ENCODE measurements at regions not wholly inside any gene's neighbourhood (a gene's known extent, or its start where the extent isn't known, plus 50 kb on each side); places are given as distances from the start of the nearest gene placed in this dataset.
A peak's percentile ranks its signal among the peaks of the same experiment; 100 is the strongest.

DNA sequence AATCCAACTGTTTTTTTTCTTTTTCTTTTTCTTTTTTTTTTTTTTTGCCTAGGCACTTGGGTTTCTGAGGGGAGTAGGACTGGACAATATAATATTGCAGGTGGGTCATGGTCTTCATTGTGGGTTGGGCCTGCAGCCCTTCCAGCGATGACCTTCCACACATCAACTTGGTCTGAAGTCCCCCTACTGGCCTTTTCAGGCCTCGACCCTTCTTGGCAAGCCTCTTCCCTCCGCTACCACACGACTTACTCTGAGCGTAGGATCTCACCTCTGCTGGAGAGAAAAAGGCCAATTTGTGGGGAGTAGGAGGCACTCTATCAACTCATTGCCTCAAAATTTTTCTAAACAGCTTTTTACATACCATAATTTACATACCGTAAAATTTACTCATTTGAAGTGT lies 51.1 kb upstream of the GRIK3 start:
- DNase-seq (ENCODE audit: low read depth): no peak

DNA sequence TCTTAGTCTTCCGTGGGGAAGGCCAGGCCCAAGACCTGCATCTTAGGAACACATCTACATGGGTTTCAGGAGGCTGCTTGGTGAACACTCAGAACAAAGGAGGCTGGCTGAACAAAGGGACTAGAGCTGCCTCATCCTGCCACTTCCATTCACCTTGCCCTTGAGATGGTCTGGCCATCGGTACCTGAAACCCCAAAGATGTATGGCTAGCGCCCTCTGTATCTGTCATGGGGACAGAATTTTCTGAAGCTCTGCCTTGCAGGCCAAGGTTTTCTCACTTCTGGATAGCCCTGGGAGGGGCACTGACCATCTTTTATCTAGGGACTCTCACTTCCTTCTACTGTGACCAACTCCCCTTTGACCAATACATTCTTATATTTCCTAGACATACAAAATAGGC lies 55.4 kb upstream of the GRIK3 start:
- DNase-seq (ENCODE audit: low read depth): no peak

GRCh38 chr1:37090671-37091070 lies 56.4 kb upstream of the GRIK3 start:
- DNase-seq (ENCODE audit: low read depth): no peak

DNA sequence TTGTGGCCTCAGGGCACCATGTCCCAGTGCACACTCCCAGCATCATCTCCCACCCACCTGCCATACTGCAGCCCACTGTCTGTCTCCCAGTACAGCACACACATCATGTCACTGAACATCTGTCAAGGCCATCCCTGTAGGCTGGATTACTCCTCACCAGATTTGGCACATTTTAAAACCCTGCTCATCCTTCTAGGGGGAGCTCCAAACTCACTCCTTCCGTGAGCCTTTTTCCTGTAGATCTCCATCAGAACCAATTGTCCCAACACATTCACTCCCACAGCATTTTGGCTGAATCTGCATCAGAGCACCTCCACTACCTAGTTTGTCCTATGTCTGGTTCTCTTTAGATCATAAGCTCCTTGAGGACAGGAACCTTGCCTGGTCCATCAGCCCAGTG lies 58.6 kb upstream of the GRIK3 start:
- DNase-seq (ENCODE audit: low read depth): no peak

- DNase-seq (ENCODE audit: low read depth): no peak
These were observed 60.0 kb upstream of the GRIK3 start for GRCh38 chr1:37094302-37094701.

GRCh38 chr1:37096523-37096922 lies 62.2 kb upstream of the GRIK3 start:
- peak; percentile 2 for DNase-seq (ENCODE audit: low read depth)

DNA sequence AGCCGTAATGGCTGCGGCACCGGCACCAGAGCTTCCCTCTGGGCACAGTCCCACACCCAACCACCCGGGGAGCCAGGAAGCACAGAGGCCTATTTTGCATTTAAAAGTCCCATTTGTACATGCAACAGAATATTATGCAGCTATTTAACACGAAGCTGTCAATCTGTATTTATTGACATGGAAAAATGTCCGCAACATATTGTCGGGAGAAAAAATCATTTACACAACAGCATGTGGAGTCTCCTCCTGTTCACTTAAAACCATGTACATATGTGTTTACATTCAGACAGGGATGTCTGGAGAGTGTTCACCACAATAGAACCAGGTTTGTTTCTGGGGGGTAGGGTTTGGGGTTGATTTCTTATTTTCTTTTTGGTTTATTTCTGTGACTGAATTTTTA lies 63.4 kb upstream of the GRIK3 start:
- DNase-seq (ENCODE audit: low read depth): no peak

DNA sequence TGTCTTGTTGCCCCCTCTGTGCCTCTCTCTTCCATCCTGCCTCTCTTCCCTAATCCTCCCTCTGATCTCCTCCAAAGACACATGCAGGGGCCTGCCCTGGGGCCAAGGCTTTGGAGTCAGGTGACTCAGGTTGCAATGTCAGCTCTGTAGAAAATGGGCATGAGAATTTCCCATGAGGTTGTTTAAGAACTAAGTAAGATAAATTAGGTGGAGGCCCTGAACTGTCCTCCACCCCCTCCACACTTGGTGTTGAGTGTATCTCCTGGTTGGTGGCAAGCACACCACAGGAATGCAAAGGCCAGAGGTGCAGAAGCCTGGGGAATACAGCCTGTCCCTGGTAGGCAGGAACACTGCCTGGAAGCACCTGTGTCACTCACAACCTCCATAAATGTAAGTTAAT lies 63.9 kb upstream of the GRIK3 start:
- DNase-seq (ENCODE audit: low read depth): no peak

DNA sequence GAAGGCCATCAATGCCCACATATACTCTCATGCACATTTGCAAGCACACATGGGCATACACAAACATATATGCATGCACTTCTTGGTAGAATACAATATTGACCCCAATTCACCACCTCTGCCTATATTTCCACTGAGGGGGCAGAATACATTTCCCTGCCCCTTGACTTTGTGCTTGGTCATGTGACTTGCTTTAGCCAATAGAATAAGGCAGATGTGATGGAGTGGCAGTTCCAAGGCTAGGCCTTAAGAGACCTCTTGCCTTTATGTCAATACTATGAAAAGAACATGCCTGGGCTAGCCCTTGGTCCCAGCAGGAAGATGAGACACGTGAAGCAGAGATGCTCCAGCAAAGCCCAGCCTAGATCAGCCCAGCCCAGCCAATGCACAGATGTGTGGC lies 66.0 kb upstream of the GRIK3 start:
- no peak for DNase-seq (ENCODE audit: low read depth)

GRCh38 chr1:37102656-37103382 lies 68.5 kb upstream of the GRIK3 start:
- DNase-seq (ENCODE audit: low read depth): no peak

DNA sequence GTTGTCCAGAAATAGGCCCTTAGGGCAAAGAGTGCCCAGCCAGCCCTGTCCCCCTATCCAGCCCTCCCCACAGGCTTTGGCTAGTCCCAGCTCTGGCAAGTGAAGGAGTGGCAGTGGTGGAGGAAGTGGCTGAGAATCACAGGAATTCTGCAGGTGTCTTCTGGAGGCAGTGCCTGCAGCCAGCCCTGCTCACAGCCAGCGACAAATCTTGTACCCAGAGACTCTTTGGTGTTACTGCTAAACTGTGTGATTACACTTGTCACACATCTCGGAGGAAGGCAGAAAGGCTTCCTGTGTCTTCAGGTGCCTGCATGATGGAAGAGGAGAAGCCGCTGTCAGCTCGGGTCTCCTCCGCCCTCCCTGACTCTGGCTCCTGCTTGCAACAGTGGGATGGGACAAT lies 71.6 kb upstream of the GRIK3 start:
- no peak for DNase-seq (ENCODE audit: low read depth)

DNA sequence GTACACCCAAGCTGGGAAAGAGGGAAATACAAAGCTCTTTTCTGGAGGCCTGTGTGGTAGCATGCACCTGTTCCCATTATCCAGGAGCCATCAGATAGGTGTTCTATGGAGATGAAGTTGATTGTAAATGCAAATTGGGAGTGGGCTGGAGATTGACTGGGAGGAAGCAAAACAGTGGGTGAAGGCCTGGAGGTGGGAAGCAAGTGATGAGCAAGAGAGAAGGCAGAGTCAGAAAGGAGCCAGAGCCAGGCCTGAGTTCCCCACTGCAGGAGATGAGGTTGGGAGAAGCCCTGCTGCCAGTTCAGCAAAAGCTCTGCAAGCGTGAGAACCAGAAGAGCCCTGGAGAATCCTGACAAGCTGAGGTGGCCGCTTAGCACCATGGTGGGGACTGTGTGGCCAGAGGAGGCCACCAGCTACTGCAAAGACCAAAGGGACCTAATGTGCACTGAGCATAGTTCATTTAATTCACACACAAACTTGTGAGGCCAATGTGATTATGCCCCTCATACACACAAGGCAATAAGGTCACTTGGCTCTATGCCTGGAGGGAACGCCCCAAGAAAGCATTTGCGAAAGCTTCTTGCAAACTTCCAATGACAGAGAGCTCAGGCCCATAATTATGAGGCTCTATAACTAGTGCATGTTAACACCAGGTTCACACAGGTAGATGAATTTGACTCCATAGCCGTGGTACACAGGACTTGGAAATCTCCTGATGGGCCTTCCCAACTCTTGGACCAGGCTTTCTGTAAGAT lies 73.0 kb upstream of the GRIK3 start:
- DNase-seq (ENCODE audit: low read depth): no peak

- no peak for DNase-seq (ENCODE audit: low read depth)
These were observed 74.4 kb upstream of the GRIK3 start for GRCh38 chr1:37108596-37109188.

DNA sequence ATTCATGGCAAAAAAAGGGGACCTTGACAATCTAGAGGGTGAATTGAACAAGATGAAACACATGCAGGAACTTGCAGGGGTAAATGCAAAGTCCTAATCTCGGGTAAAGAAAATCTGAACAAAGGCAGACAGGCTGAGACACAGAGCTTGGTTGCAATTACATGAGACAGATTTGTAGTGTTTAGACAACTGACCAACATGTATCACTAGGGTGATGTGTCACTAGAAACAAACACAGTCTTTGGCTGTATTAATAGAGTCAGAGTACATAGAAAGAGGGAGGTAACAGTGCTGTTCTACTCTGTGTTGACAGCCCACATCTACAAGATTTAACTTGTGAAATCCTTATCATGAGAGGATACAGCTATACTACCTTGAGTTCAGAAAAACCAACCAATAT lies 78.1 kb upstream of the GRIK3 start:
- DNase-seq (ENCODE audit: low read depth): no peak

- no peak for DNase-seq (ENCODE audit: low read depth)
These were observed 79.1 kb upstream of the GRIK3 start for GRCh38 chr1:37113285-37113997.

GRCh38 chr1:37118790-37119189 lies 84.5 kb upstream of the GRIK3 start:
- DNase-seq (ENCODE audit: low read depth): no peak

DNA sequence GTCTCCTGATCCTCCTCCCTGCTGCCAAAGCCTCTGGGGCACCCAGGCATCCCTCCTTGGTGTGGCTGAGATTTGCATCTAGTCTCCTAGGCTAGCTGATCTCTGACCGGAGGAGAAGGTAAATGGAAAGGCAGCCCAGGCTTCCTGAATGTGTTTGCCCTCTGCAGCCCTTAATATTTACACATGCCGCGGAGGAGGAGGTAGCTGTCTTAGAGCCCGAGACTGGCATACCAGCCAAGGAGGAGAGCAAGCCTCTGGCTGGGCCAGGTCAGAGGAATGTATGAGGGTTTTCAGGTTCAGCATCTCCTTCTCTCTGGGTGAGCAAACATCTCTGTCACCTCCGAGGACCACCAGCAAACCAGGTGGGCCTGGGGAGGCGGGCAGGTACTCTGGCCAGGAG lies 86.0 kb upstream of the GRIK3 start:
- no peak for DNase-seq (ENCODE audit: low read depth)

GRCh38 chr1:37123276-37124115 lies 89.2 kb upstream of the GRIK3 start:
- DNase-seq (ENCODE audit: low read depth): peak; percentile 70

DNA sequence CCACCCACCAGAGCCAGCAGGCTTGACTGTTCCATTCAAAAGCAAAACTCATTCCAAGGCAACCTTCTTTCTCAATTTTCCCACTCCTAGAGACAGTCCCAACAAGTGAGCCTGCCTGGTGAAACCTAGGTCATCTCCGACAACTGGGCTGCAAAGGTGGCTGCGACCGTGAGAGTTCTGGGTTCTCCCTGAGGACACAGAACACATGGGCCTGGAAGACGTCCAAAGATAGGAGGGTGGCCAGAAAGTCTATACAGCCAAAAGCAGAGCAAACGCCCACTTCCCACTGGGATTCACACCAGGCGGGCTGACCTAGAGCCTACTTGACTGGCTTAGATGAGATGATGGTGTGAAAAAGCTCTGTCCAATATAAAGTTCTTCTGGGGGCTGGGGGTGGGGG lies 90.2 kb upstream of the GRIK3 start:
- DNase-seq (ENCODE audit: low read depth): no peak

GRCh38 chr1:37125295-37125694 lies 91.0 kb upstream of the GRIK3 start:
- DNase-seq (ENCODE audit: low read depth): no peak

DNA sequence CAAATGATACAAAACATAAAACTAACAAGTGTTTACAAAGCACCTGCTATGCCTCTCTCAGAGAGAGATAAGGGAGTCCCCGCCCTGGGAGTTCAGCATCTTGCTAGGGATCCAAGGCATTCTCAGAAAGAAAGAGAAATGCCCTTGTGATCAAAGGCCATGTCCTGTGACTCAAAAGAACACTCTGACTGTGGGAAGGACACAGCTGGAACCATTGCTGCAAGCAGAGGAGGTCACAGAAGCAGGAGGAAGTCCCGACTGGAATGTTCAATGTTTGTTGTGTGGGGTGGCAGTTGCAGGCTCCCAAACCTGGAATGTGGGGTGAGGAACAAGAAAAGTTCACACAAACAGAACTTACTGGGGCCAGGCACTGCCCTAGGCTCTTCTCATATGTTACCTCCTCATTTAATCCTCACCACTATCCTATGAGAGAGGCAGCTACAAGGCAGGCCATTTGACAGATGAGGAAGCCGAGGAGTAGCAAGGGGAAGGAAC lies 93.0 kb upstream of the GRIK3 start:
- DNase-seq (ENCODE audit: low read depth): no peak

All from M059J (cell line).